Lower lobe of right lung (tissue), 2 donors: ENCODE measurements at regions not wholly inside any gene's neighbourhood (a gene's known extent, or its start where the extent isn't known, plus 50 kb on each side); places are given as distances from the start of the nearest gene placed in this dataset.
A peak's percentile ranks its signal among the peaks of the same experiment; 100 is the strongest.

Experiments
- ATAC-seq, 2 donors: fragments of 200-7000 bp; cut with Tn5 transposase; one replicate each; pipeline ENCODE4 v1.9.1; 2020 to 2022; ENCODE audit warnings: mild to moderate bottlenecking in 2 of 2, moderate library complexity in 2 of 2
- DNase-seq: peaks from one replicate; pipeline ENCODE4 v3.0.0-alpha.2; 2020
- H3K27ac ChIP-seq: fragments of 200-600 bp; one replicate; pipeline ENCODE4 v1.8.0; 2022
- H3K27me3 ChIP-seq: fragments of 200-600 bp; one replicate; pipeline ENCODE4 v1.8.0; 2022; ENCODE audit warnings: low read depth
- H3K36me3 ChIP-seq: fragments of 200-600 bp; one replicate; pipeline ENCODE4 v1.8.0; 2022; ENCODE audit warnings: mild to moderate bottlenecking
- H3K4me1 ChIP-seq: fragments of 200-600 bp; one replicate; pipeline ENCODE4 v1.8.0; 2022
- H3K4me3 ChIP-seq: fragments of 200-600 bp; one replicate; pipeline ENCODE4 v1.8.0; 2022; ENCODE audit warnings: mild to moderate bottlenecking
- H3K9me3 ChIP-seq: fragments of 200-600 bp; one replicate; pipeline ENCODE4 v1.8.0; 2022
- CTCF ChIP-seq: fragments of 200-600 bp; IDR thresholded peaks from one replicate; pipeline ENCODE4 v1.8.0; 2022; ENCODE audit warnings: antibody characterized with exemption, mild to moderate bottlenecking
- intact Hi-C: fragments of 100-400 bp; cut with DNase I; formaldehyde crosslinking; loops from one replicate; pipeline ENCODE4 v1.11.0; 2022
- donor health status: DM: no; HTN: yes; CAD: no; lungs with severe emphysema.

- Histone ChIP-seq H3K4me1 (no peaks in the 10 kb centered on the region), H3K36me3 (no peaks in the 10 kb centered on the region), H3K27me3 (peaks cover 11% of the 10 kb centered on the region), H3K27ac (no peak overlapping the region), H3K9me3 (no peaks in the 10 kb centered on the region), H3K4me3 (no peak overlapping the region)
- intact Hi-C loops = no loop called here
- ATAC-seq (peak; percentile 54 to 57), DNase-seq (no peak)
- TF ChIP-seq CTCF = no peak
Observed at GRCh38 chr5:54889826-54890225, 95.6 kb downstream of the ESM1 start.

GRCh38 chr5:54887663-54888062, 97.7 kb downstream of the ESM1 start:
- ATAC-seq = no peak
- Histone ChIP-seq H3K36me3 (no peaks in the 10 kb centered on the region), H3K4me3 (no peak overlapping the region), H3K9me3 (no peaks in the 10 kb centered on the region), H3K4me1 (peaks cover 9% of the 10 kb centered on the region), H3K27me3 (peaks cover 32% of the 10 kb centered on the region), H3K27ac (no peak overlapping the region)
- intact Hi-C loops = no loop called here
- DNase-seq = no peak
- TF ChIP-seq CTCF = no peak

GRCh38 chr5:54886866-54887265, 98.5 kb downstream of the ESM1 start:
- Histone ChIP-seq H3K27me3 (peaks cover 32% of the 10 kb centered on the region), H3K4me3 (no peak overlapping the region), H3K27ac (no peak overlapping the region), H3K36me3 (no peaks in the 10 kb centered on the region), H3K9me3 (no peaks in the 10 kb centered on the region), H3K4me1 (peaks cover 9% of the 10 kb centered on the region)
- ATAC-seq (no peak), DNase-seq (no peak)
- no peak for TF ChIP-seq CTCF
- intact Hi-C loops = no loop called here

- DNase-seq (no peak), ATAC-seq (no peak)
- peaks cover 32% of the 10 kb centered on the region for H3K27me3 ChIP-seq
- intact Hi-C loops = no loop called here
- H3K4me1 ChIP-seq = peaks cover 9% of the 10 kb centered on the region
- no peak for TF ChIP-seq CTCF
- H3K9me3 ChIP-seq = no peaks in the 10 kb centered on the region
- no peaks in the 10 kb centered on the region for H3K36me3 ChIP-seq
- H3K27ac ChIP-seq = no peak overlapping the region
- no peak overlapping the region for H3K4me3 ChIP-seq
Observed at GRCh38 chr5:54885636-54886035, 99.8 kb downstream of the ESM1 start.

- intact Hi-C loops = no loop called here
- ATAC-seq (no peak), DNase-seq (no peak)
- H3K27me3 ChIP-seq = peaks cover 32% of the 10 kb centered on the region
- peaks cover 9% of the 10 kb centered on the region for H3K4me1 ChIP-seq
- no peaks in the 10 kb centered on the region for H3K9me3 ChIP-seq
- H3K4me3 ChIP-seq = peak overlapping the region; percentile 58
- no peak for TF ChIP-seq CTCF
- no peak overlapping the region for H3K27ac ChIP-seq
- no peaks in the 10 kb centered on the region for H3K36me3 ChIP-seq
Observed at GRCh38 chr5:54884195-54884536, 101.2 kb downstream of the ESM1 start.
